ENCODE measurements at regions not wholly inside any gene's neighbourhood (a gene's known extent, or its start where the extent isn't known, plus 50 kb on each side); places are given as distances from the start of the nearest gene placed in this dataset.
A peak's percentile ranks its signal among the peaks of the same experiment; 100 is the strongest.
"Not testable (repeated sequence)": the region's sequence is repeated elsewhere in the genome, so short reads cannot be mapped to it uniquely, and the experiment has no call there.

DNA sequence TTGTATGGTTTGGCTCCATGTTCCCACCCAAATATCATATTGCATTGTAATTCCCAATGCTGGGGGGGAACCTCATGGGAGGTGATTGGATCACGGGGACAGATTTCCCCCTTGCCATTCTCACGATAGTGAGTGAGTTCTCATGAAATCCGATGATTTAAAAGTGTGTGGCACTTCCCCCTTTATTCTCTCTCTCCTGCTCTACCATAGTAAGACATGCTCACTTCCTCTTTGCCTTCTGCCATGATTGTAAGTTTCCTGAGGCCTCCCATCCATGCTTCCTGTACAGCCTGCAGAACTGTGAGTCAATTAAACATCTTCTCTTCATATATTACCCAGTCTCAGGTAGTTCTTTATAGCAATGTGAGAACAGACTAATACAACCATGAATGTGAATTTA lies 211.6 kb upstream of the NR5A2 start:
- DNase-seq (ENCODE audit: low read depth) = no peak

DNA sequence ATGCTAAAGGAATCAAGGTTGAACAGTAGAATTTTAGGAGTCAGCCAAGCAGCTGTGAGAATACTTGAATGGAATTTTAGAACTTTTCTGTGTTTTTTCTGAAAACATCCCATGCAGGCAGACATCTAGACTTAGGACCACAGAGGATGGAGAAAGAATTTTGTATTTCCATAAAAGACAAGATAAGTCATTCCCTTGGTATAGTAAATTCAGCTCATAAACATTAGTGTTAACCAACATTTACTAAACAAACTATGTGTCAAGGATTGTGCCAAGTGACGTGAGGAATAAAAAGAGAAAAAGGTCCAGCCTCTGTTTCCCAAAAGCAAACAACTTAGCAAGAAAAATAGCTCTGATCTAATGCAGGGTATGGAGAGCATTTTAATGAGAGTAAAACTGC lies 210.2 kb upstream of the NR5A2 start:
- DNase-seq (ENCODE audit: low read depth) = no peak

DNA sequence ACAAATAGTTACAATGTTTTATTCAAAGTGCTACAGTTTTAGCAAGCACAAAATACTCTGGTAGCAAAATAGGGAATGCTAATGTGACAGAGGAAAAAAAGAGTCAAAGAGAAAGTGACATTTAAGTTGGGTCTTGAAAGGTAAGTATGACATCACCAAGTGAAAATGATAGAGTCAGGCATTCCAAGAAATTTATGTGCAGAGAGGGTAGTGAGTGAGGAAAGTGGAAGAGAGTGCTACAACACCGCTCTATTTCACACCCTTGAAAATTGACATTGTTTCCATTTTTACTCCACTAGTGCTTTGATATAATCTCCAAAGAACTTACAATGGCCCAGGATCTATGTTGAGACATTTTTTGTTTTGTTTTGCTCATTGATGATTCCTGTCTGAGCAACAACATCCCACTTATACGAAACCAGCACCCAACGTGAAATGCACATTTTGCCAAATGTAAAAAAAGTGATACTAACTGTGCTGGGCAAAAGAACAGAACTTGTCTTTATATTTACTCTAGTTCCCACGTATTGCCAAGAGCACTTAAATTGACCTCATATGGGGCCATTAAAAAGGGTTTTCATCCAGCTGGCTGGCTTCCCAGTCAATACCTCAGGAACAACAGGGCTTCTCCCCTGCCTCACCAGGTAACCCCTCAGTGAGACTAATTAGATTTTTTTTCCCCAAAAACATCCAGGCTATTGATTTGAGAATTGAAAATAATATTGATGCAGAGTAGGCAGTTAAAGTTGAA lies 206.3 kb upstream of the NR5A2 start:
- DNase-seq (ENCODE audit: low read depth) = no peak

DNA sequence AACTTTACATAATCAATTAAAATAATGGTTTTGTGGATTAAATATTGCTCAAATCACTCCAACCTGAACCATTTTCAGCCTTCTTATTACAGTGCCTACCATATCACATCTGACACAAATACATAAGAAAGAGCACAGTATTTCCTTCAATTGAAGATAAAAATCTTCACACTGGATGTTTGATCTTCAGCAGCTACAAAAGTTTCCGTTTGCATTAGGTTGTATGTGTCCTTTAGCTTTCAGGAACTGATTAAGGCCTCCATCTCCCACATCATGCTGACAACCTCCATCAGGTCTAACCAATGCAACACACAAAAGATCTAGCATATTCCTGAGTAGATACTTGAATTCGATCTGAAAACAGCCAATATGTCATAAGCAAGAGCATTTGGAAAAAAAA lies 195.1 kb upstream of the NR5A2 start:
- DNase-seq (ENCODE audit: low read depth) = no peak

DNA sequence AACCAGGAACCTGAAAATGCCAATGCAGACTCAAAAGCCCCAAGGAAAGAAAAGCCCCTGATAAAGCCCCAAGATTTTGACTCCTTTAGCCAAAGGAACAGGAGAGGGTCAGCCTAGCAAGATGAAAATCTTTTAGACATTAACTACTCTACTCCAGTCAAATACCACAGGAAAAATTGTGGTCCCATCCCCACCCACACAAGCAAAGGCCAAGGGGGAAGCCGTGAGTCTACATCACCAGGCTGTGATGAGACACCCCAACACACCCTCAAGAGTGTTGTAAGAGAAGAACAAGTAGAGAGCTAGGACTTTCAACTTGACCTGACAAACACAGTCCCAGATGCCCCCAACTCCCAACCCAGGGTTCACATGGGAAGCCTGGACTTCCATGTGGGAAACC lies 192.8 kb upstream of the NR5A2 start:
- DNase-seq (ENCODE audit: low read depth) = no peak

DNA sequence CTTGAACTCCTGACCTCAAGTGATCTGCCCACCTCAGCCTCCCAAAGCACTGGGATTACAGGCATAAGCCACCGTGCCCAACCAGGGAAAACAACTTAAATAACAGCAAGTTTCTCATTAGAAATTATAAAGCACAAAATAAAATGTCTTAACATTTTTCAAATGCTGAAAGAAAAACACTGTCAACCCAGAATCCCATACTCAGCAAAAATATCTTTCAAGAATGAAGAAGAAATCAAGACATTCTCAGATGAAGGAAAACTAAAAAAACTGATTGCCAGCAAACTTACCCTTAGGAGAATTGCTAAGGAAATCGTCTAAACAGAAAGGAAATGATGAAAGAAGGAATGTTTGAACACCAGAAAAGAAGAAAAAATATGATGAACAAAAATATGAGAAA lies 191.1 kb upstream of the NR5A2 start:
- no peak for DNase-seq (ENCODE audit: low read depth)

DNA sequence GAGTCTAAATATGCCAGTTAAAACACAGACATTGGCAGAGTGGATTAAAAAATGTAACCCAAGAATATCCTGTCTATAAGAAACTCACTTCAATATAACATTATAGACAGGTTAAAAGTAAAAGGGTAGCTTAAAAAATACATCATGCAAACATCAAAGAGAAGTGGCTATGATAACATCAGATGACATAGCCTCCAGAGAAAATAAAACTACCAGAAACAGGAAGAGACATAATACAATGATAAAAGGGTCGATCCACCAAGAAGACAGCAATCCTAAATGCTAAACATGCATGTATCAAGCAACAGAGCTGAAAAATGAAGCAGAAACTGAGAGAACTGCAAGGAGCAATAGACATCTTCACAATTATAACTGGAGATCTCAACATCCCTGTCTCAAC lies 190.2 kb upstream of the NR5A2 start:
- DNase-seq (ENCODE audit: low read depth) = no peak

DNA sequence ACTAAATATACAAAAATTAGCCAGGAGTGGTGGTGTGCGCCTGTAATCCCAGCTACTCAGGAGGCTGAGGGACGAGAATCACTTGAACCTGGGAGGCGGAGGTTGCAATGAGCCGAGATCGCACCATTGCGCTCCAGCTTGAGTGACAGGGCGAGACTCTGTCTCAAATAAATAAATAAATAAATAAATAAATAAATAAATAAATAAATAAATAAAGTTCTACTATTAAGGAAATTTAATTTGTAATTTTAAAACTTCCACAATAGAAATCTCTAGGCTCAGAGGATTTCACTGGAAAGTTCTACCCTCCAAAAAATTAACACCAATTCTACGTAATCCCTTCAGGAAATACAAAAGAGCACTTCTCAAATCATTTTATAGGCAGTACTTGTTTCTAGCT lies 187.9 kb upstream of the NR5A2 start:
- not testable (repeated sequence) for DNase-seq (ENCODE audit: low read depth)

DNA sequence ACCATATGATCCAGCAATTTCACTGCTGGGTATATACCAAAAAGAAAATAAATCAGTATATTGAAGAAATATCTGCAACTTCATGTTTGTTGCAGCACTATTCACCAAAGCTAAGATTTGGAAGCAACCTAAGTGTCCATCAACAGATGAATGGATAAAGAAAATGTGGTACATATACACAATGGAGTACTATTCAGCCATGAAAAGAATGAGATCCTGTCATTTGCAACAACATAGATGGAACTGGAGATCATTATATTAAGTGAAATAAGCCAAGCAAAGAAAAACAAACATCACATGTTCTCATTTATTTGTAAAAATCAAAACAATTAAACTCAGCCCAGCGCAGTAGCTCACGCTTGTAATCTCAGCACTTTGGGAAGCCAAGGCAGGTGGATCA lies 184.4 kb upstream of the NR5A2 start:
- DNase-seq (ENCODE audit: low read depth) = not testable (repeated sequence)

DNA sequence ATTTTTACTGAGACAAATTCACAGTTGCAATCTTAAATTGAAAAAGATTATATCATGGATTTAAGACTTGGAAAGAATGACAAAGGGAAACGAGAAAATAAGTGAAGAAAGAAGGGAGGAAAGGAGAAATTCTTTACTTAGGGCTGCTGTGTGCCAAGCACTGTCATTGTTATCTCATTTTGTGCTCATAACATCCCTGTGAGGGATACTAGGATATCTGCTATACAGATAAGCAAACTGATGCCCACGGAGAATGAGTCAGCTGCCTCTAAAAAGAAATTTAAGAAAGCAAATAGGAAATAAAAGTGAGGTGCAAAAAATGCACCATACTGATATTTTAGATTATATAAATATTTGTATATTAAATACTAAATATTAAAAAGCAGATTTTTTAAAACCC lies 183.6 kb upstream of the NR5A2 start:
- DNase-seq (ENCODE audit: low read depth) = no peak

DNA sequence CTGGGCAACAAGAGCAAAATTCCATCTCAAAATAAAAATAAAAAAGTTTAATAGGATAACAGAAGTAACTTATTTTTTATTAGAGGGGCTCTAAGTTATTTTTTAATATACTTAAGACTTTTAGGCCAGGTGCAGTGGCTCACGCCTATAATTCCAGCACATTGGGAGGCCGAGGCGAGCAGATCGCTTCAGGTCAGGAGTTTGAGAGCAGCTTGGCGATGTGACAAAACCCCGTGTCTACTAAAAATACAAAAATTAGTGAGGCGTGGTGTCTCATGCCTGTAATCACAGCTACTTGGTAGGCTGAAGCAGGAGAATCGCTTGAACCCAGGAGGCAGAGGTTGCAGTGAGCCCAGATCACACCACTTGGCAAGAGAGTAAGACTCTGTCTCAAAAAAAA lies 180.5 kb upstream of the NR5A2 start:
- DNase-seq (ENCODE audit: low read depth) = no peak

DNA sequence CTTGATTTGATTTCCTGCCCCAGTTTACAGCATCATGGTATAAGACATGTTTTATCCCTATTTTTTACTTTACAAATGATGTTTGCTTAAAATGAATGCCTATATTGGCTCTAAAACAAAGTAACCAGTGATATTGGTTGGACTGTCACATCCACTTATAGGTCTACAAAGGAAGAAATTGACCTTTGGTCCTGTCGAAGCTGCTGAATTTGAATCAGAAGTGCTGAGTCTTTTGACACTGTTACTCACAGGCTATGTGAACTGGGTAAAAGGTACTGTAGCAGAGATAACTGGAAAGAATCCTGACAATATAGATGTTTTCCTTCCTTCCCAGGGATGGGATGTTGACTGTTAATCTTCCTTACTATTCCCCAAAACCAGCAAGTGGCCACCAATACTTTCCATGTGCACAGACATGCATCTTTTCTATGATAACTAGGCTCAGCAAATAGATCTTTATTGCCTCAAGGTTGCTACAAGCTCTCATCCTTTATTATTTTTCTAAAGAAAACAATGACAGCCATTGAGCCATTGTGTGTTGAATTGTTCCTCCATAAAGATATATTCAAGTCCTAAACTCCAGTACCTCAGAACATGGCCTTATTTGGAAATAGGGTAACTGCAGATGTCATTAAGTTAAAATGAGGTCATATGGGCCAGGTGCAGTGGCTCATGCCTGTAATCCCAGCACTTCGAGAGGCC lies 175.9 kb upstream of the NR5A2 start:
- no peak for DNase-seq (ENCODE audit: low read depth)

DNA sequence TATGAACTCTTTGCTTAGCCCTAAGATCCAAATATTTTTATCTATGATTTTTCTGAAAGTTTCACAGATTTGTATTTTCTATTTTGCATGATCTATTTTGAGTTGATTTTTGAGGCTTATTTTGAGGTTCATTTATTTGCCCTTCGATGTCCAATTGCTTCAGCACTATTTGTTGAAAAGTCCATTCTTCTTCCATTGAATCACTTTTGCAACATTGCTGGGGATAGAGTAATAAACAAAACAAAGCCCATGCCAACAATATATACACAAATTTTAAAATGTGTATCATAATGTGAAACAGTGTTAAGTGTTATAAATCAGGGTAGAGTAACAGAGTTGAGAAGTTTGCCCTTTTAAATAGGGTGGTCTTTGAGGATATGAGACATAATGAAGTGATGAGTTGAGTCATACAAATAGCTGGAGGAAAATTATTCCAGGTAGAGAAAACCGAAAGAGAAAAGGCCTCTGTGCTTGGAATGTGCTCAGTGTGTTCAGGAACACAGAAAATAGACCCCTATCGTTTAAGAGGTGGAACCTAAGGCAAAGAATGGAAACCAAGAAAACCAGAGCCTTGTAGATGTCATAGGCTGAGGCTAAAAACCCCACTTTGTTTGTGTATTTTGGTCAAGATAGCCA lies 172.7 kb upstream of the NR5A2 start:
- no peak for DNase-seq (ENCODE audit: low read depth)

DNA sequence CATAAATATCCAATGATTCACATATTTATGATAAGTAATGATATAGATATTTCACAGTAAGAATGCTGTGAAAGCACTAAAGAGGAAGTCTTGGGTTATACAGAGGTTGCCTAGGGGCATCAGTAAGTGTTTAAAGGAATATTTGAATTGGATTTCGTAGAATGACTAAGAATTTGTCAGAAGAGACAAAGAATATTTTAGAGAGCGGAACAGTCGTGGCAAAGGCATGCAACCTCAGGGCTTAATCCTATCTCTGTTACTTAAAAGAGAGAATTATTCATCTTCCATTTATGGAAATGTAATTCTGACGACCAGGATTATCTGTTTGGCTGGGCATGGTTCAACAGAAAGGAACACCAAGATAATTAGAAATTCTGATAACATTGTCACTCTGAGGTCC lies 171.9 kb upstream of the NR5A2 start:
- DNase-seq (ENCODE audit: low read depth) = peak; percentile 28

DNA sequence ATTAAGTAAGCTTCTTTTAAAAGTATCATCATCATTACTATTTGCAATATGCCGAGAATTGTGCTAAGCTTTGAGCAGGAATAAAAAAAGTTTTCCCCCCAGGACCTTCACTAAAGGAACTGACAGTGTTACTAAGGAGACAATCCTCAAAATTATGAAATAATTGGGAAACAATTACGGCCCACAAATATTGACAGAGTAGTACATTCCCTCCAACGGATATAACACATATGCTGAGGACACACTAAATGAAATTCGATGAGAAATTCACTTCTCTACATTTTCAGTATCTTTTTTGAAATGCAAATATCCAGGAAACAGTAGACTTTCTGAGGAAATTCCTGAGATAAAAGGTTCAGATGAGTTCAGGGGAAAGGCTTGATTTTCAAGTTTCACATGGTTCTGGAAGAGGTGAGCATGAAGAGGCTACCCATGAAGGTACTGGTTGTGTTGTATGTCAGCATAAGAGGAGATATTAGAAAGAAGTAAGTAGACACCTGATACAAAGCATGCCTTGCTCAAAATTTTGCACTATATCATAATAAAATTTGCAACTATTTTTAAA lies 171.2 kb upstream of the NR5A2 start:
- DNase-seq (ENCODE audit: low read depth) = no peak

DNA sequence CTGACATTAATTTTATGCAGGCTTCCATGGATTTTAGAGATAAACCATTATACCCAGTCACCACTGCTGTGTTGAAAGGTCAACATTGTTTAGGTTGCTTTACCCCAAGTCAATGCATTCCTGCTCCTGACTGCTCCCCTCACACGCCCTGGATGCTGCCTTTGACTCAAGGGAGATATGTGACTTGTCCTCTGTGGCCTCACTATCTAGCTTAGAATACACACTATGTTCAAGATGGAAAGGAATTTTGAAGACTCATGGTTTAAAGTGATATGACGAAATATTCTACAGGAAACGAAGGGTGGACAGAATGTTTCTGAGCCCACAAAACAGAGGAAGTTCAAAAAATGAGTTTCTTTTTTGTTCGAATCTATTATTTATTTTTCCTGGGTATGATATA lies 170.4 kb upstream of the NR5A2 start:
- DNase-seq (ENCODE audit: low read depth) = no peak

DNA sequence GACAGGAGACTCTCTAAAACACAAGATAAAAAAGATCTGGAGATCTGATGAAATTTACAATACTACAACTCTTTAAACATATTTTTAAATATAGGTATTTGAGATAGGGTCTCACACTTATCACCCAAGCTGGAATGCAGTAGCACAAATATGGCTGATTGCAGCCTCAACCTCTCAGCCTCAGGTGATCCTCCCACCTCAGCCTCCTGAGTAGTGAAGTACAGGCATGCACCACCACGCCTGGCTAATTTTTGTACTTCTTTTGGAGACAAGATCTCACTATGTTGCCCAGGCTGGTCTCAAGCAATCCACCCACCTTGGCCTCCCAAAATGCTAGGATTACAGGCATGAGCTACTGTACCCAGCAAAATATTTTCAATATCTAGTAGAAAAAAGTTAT lies 170.0 kb upstream of the NR5A2 start:
- DNase-seq (ENCODE audit: low read depth) = no peak

DNA sequence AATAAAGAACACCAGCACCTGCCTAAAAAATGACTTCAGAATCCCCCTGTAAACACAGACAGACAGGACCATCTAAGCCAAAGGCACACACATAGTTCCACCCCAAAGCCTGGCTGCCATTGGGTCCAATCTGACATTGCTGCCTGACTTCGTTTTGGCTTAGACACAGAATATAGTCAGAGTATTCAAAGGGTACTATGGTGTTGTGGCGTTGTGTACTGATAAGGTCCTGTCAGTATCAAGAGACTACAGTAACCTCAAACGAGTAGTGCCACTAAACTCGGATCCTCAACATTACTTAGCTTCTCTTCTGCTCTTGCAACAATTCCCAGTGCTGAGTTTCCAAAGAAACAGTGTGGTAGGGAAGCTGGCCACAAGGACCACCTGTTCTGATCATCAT lies 169.3 kb upstream of the NR5A2 start:
- DNase-seq (ENCODE audit: low read depth) = no peak

DNA sequence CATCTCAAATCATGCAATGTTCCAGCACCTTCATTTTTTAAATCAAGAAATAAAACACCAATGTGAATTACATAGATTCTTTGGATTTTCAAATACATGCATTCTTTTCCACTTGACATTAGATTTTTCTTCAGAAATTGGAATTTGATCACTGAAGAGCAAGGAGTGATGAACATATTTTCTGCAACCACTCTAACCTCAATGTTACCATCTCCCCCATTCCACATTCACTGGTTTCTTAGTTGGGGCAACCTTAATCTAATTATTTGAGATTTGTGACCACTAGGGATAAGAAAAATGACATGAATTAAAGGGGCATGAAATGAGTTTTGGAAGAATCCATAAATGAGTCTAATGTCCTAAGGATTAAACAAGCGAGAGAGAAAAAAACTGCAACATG lies 168.7 kb upstream of the NR5A2 start:
- DNase-seq (ENCODE audit: low read depth) = no peak

DNA sequence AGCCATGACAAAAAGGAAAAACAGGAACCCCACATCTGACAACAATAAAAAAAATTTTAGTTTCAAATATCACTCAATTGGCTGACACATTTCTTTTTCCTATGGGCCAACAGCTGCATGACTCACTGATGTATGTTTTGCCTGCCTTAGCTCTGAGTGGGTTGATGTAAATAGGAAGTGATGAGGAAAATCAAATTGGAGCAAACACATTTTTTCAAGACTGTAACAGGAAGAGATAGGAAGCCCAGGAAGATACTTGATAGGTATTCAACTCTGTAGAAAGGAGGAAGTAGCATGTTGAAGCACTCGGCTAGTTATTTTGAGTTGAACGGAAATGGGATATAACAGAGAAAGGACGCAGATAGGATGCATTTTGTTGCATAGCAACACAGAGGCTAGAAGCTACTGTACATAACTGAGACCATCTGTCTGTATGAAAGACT lies 168.0 kb upstream of the NR5A2 start:
- DNase-seq (ENCODE audit: low read depth) = peak; percentile 12

DNA sequence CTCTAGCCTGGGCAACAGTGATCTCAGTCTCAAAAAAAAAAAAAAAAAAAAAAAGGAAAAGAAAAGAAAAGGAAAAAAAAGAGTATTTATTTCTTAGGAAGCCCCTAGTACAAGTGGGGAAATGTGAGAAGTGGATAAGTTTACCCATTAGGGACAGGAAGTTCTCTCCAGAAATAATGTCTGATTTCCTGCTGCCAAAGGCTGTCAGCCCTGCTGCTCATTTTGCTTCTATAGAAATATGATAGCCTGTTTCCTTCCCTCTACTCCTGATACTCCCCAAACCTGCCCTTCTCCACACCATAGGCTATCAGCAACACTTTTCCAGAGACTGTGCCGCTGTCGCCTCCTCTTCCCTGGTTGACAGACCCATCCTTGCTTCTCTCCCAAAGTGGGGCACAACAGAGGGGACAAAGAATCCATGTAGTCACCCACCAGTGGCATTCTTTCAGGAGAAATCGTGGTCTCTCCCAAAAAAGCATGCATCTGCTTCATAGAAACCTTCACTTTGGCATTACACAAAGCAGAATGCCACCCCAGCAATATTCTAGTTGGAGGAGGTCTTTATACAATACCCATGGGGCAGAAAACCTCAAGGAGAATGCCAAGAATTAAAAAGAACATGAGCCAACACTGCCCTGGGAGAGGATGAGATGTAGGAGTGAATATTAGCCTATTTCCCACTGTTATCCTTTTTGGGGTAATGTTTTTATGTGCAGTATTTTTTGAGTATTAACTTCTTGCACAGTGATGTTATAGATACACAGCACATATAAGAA lies 166.3 kb upstream of the NR5A2 start:
- DNase-seq (ENCODE audit: low read depth) = peak; percentile 27

DNA sequence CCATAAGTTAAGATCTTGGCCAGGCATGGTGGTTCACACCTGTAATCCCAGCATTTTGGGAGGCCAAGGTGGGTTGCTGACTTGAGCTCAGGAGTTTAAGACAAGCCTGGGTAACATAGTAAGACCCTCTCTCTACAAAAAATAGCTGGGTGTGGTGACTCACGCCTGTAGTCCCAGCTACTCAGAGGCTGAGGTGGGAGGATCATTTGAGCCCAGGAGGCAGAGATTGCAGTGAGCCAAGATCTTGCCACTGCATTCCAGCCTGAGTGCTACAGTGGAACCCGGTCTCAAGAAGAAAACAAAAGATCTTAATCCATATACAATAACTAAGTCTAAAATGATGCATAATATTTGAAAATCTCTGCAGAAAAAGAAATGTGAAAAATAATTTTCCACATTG lies 165.5 kb upstream of the NR5A2 start:
- no peak for DNase-seq (ENCODE audit: low read depth)

Measured in myocyte (in vitro differentiated cells).